ENCODE measurements at regions not wholly inside any gene's neighbourhood (a gene's known extent, or its start where the extent isn't known, plus 50 kb on each side); places are given as distances from the start of the nearest gene placed in this dataset.
"Not testable (repeated sequence)": the region's sequence is repeated elsewhere in the genome, so short reads cannot be mapped to it uniquely, and the experiment has no call there.

- no peak for DNase-seq
Measured at GRCh38 chr4:7141151-7141834, 51.0 kb upstream of the SORCS2 start.

GRCh38 chr4:7140692-7141069 lies 51.7 kb upstream of the SORCS2 start:
- no peak for DNase-seq

GRCh38 chr4:7140062-7140691 lies 52.2 kb upstream of the SORCS2 start:
- DNase-seq = no peak

- DNase-seq = no peak
Measured at GRCh38 chr4:7139167-7139982, 53.0 kb upstream of the SORCS2 start.

GRCh38 chr4:7138223-7139166 lies 53.8 kb upstream of the SORCS2 start:
- no peak for DNase-seq

GRCh38 chr4:7137326-7138200 lies 54.8 kb upstream of the SORCS2 start:
- no peak for DNase-seq

- DNase-seq = no peak
Measured at GRCh38 chr4:7136351-7136750, 56.0 kb upstream of the SORCS2 start.

- peak; percentile 61 for DNase-seq
Measured at GRCh38 chr4:7135389-7135746, 57.0 kb upstream of the SORCS2 start.

- DNase-seq = peak; percentile 78
Measured at GRCh38 chr4:7134737-7135388, 57.5 kb upstream of the SORCS2 start.

- not testable (repeated sequence) for DNase-seq
Measured at GRCh38 chr4:7133818-7134650, 58.3 kb upstream of the SORCS2 start.

- DNase-seq = no peak
Measured at GRCh38 chr4:7132730-7133582, 59.4 kb upstream of the SORCS2 start.

GRCh38 chr4:7132249-7132648 lies 60.1 kb upstream of the SORCS2 start:
- no peak for DNase-seq

- DNase-seq = no peak
Measured at GRCh38 chr4:7131498-7132031, 60.8 kb upstream of the SORCS2 start.

- DNase-seq = no peak
Measured at GRCh38 chr4:7130621-7131211, 61.6 kb upstream of the SORCS2 start.

GRCh38 chr4:7129871-7130620 lies 62.2 kb upstream of the GRPEL1 start:
- DNase-seq = no peak

- no peak for DNase-seq
Measured at GRCh38 chr4:7128644-7129043, 60.8 kb upstream of the GRPEL1 start.

GRCh38 chr4:7128234-7128633 lies 60.4 kb upstream of the GRPEL1 start:
- DNase-seq = no peak

All from tongue (tissue), 1 donor.